ENCODE measurements at regions not wholly inside any gene's neighbourhood (a gene's known extent, or its start where the extent isn't known, plus 50 kb on each side); places are given as distances from the start of the nearest gene placed in this dataset.

DNA sequence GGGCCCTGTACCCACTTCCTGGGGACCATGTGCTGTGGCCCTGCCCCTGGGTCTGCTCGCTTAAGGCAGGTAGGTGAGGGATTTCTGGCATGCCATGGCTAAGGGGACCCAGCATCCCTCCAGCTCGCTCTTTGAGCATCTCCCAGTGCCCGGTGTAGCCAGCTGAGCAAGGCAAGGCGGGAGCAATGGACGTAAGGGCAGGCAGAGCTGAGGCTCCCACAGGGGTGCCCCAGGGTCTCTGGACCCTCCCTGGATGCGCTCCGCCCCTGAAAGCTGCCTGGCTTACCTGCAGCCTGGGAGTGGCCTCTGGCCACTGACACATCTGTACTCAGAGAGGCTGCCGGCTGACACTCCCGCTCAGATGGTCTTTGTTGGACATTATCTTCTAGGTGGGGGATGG lies 189.9 kb downstream of the IRF8 start:
- no peak for TF ChIP-seq EP300 (IDR thresholded peaks at IDR 0.05; ENCODE audit: borderline replicate concordance)
- no peak for TF ChIP-seq RAD21 (IDR thresholded peaks at IDR 0.05; ENCODE audit: low read depth)
- no peak for TF ChIP-seq TAF1 (IDR thresholded peaks at IDR 0.05; ENCODE audit: low read depth)

DNA sequence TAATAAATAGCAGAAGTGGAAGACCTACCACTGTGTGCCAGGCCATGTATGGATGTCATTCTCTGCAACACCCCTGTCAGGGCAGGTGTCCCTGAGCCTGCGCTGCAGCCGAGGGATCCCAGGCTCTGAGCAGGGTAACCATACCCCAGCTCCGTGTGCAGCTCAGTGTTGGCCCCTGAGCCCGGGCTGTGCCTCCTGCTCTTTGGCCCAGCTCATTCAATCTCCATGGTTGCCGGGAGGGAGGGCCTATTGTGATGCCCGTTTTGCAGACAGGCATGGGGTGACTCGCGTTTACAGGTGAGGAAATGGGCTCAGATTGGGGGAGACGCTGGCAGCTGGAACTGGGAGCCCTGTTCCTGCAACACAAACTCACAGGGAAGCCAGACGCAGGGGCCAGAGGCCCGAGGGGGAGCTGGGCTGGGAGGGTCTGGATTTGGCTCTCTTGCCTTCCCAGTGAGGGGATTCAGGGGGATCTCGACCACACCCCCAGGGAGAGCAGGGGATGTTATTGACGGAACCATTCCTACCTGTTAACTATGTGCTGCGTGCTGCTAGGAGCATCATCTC lies 190.5 kb downstream of the IRF8 start:
- no peak for TF ChIP-seq YY1 (IDR thresholded peaks at IDR 0.05; ENCODE audit: low read depth)
- TF ChIP-seq CEBPB (IDR thresholded peaks at IDR 0.05), result no peak
- TF ChIP-seq, protein P1, sequence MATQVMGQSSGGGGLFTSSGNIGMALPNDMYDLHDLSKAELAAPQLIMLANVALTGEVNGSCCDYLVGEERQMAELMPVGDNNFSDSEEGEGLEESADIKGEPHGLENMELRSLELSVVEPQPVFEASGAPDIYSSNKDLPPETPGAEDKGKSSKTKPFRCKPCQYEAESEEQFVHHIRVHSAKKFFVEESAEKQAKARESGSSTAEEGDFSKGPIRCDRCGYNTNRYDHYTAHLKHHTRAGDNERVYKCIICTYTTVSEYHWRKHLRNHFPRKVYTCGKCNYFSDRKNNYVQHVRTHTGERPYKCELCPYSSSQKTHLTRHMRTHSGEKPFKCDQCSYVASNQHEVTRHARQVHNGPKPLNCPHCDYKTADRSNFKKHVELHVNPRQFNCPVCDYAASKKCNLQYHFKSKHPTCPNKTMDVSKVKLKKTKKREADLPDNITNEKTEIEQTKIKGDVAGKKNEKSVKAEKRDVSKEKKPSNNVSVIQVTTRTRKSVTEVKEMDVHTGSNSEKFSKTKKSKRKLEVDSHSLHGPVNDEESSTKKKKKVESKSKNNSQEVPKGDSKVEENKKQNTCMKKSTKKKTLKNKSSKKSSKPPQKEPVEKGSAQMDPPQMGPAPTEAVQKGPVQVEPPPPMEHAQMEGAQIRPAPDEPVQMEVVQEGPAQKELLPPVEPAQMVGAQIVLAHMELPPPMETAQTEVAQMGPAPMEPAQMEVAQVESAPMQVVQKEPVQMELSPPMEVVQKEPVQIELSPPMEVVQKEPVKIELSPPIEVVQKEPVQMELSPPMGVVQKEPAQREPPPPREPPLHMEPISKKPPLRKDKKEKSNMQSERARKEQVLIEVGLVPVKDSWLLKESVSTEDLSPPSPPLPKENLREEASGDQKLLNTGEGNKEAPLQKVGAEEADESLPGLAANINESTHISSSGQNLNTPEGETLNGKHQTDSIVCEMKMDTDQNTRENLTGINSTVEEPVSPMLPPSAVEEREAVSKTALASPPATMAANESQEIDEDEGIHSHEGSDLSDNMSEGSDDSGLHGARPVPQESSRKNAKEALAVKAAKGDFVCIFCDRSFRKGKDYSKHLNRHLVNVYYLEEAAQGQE (IDR thresholded peaks at IDR 0.05; ENCODE audit: low read depth), result no peak
- TF ChIP-seq, protein P2, sequence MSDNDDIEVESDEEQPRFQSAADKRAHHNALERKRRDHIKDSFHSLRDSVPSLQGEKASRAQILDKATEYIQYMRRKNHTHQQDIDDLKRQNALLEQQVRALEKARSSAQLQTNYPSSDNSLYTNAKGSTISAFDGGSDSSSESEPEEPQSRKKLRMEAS (IDR thresholded peaks at IDR 0.05), result no peak
- TF ChIP-seq CREB1 (IDR thresholded peaks at IDR 0.05; ENCODE audit: low read depth), result no peak
- TF ChIP-seq, protein P3, sequence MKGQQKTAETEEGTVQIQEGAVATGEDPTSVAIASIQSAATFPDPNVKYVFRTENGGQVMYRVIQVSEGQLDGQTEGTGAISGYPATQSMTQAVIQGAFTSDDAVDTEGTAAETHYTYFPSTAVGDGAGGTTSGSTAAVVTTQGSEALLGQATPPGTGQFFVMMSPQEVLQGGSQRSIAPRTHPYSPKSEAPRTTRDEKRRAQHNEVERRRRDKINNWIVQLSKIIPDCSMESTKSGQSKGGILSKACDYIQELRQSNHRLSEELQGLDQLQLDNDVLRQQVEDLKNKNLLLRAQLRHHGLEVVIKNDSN (IDR thresholded peaks at IDR 0.05), result no peak
- TF ChIP-seq RAD21 (IDR thresholded peaks at IDR 0.05; ENCODE audit: low read depth), result no peak

DNA sequence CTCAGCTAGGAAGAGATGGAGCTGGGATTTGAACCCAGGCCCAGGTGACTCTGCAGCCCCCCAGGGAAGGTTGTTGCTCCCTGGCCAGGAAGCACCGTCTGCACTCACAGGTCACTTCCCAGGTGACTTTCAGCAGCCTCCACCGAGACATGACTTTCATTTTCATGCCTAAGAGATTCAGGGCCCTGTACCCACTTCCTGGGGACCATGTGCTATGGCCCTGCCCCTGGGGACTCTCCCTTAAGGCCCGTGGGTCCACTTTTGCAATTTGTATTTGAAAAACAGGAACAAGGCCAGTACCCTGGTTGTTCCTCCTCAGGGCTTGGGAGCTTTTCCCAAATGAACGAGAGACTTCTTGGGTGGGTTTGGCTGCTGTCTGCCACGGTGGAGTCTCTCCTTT lies 191.0 kb downstream of the IRF8 start:
- TF ChIP-seq, protein P3 (IDR thresholded peaks at IDR 0.05), result no peak
- TF ChIP-seq EGR1 (IDR thresholded peaks at IDR 0.05) (no peak), CREB1 (IDR thresholded peaks at IDR 0.05; ENCODE audit: low read depth) (no peak), CEBPB (IDR thresholded peaks at IDR 0.05) (no peak), TAF1 (IDR thresholded peaks at IDR 0.05; ENCODE audit: low read depth) (no peak), ZBTB7A (IDR thresholded peaks at IDR 0.05; ENCODE audit: low read depth) (no peak)

DNA sequence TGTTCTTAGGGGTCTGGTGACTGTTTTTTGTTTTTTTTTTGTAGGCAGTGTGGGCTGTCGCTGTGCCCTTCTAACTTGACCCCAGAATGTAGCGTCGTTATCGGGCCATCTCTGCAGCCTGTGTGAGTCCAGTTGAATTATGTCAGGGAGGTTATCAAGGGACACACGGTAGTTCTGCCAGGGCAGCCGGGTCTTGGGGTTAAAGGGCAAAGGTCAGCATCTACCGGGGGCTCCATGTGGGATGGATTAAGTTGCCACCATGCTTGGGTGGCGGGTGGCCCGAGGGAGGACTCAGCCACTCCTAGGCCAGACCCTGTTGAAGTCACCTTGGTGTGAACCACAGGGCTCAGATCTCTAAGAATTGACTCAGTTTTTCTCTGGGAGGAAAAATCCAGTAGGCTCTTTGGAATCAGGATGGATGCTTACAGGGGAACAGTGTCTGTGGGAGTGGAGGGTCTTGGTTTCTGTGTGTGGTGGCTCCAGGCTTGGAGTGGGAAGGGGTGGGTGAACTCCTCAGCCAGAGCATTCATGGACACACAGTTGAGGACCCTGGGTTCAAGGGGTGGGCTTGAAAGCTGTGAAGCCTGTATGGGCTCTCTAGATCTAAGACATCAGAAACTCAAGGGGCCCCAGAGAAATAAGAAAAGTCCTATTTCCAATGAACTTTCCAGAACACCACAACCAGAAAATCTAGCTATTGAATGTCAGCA lies 191.7 kb downstream of the IRF8 start:
- no peak for TF ChIP-seq TCF12 (IDR thresholded peaks at IDR 0.05; ENCODE audit: low read depth)
- TF ChIP-seq TEAD4 (IDR thresholded peaks at IDR 0.05), result no peak
- no peak for TF ChIP-seq EGR1 (IDR thresholded peaks at IDR 0.05)
- TF ChIP-seq YY1 (IDR thresholded peaks at IDR 0.05; ENCODE audit: low read depth), result no peak

DNA sequence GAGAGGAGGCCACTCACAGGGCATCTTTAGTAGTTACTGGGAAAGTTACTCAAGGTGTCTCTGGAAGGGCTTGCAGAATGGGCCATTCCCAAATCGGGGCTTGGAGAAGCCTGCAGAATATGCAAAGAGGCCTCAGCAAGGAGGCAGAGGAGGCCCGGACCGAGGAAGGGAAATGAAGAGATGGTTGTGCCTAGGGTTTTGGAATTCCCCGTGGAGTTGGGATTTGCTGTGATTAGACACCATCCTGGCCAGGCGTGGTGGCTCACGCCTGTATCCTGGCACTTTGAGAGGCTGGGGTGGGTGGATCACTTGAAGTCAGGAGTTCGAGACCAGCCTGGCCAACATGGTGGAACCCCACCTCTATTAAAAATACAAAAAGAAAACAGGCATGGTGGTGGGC lies 193.0 kb downstream of the IRF8 start:
- TF ChIP-seq YY1 (IDR thresholded peaks at IDR 0.05; ENCODE audit: low read depth) (no peak), FOXM1 (IDR thresholded peaks at IDR 0.05; ENCODE audit: borderline replicate concordance, low read depth) (no peak), NFIC (IDR thresholded peaks at IDR 0.05) (no peak)
- TF ChIP-seq, protein P3 (IDR thresholded peaks at IDR 0.05), result no peak

DNA sequence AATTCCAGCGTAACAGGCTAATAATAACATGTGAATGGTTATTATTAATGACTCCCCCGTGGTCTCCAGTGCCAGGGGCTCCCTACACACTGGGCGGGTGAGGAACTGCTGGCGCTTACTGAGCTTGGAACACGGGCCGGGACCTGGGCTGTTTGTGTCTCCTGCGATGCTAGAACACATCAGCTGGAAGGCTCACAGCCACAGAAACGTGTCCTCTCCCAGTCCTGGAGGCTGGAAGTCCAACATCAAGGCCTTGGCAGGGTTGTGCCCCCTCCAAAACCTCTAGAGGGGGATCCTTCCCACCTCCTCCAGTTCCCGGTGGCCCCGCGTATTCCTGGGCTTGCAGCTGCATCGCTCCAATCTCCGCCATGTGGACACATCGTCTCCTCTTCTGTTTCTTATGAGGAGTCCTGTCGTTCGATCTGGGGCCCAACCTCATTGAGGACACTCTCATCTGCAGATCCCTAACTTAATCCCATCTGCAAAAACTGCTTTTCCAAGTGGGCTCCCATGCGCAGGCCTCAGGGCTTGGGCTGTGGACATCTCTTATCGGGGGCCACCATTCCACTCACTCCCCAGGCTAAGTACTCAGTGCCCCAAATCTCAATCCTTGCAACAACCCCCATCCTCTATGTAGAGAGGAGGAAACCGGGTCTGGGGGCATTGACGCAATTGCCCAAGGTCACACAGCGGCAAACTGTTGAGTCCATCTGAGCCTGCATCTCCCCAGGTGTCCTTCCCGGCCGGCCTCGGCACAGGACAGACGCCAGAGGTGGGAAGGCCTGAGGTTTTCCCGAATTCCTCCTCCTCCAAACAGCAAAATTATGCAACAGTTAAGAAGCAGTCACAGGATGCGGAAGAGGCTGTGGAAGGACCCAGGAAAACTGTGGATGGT lies 193.9 kb downstream of the IRF8 start:
- TF ChIP-seq TCF12 (IDR thresholded peaks at IDR 0.05; ENCODE audit: low read depth) (no peak), CREB1 (IDR thresholded peaks at IDR 0.05; ENCODE audit: low read depth) (no peak)
- TF ChIP-seq, protein P1 (IDR thresholded peaks at IDR 0.05; ENCODE audit: low read depth), result no peak

Measured in Ishikawa (cell line).